H9 (cell line): ENCODE measurements at regions not wholly inside any gene's neighbourhood (a gene's known extent, or its start where the extent isn't known, plus 50 kb on each side); places are given as distances from the start of the nearest gene placed in this dataset.

ENCODE experiments used
- DNase-seq: peaks from one replicate; pipeline ENCODE4 v3.0.0-alpha.2; 2017
- H2AFZ ChIP-seq: one replicate; pipeline ENCODE4 v1.6.1; 2013; ENCODE audit warnings: mild to moderate bottlenecking, low read length, control low read depth, moderate library complexity
- H2AK5ac ChIP-seq: 2 replicates; pipeline ENCODE4 v1.6.1; 2013; ENCODE audit warnings: low read length, control low read depth, mixed read lengths; ENCODE audit not compliant: insufficient read length
- H2BK120ac ChIP-seq: one replicate; pipeline ENCODE4 v1.6.1; 2013; ENCODE audit warnings: low read depth, mild to moderate bottlenecking, low read length, control low read depth, inconsistent platforms; ENCODE audit not compliant: poor library complexity, severe bottlenecking
- H2BK12ac ChIP-seq: 2 replicates; pipeline ENCODE4 v1.6.1; 2013; ENCODE audit warnings: low read length, control low read depth, mixed read lengths, low read depth; ENCODE audit not compliant: insufficient read length
- H2BK15ac ChIP-seq: 2 replicates; pipeline ENCODE4 v1.6.1; 2013; ENCODE audit warnings: low read depth, low read length, control low read depth
- H2BK20ac ChIP-seq: one replicate; pipeline ENCODE4 v1.6.1; 2013; ENCODE audit warnings: low read depth, mild to moderate bottlenecking, low read length, control low read depth, inconsistent platforms; ENCODE audit not compliant: poor library complexity, severe bottlenecking
- H2BK5ac ChIP-seq: 2 replicates; pipeline ENCODE4 v1.6.1; 2013; ENCODE audit warnings: low read length, control low read depth, mixed read lengths; ENCODE audit not compliant: insufficient read length
- H3K14ac ChIP-seq: 2 replicates; pipeline ENCODE4 v1.6.1; 2013; ENCODE audit warnings: low read length, control low read depth; ENCODE audit not compliant: insufficient read depth
- H3K18ac ChIP-seq: 2 replicates; pipeline ENCODE4 v1.6.1; 2013; ENCODE audit warnings: low read depth, mild to moderate bottlenecking, mixed read lengths, low read length, control low read depth; ENCODE audit not compliant: insufficient read length
- H3K23ac ChIP-seq: 2 replicates; pipeline ENCODE4 v1.6.1; 2013; ENCODE audit warnings: low read length, control low read depth, mixed read lengths, low read depth; ENCODE audit not compliant: insufficient read length
- H3K23me2 ChIP-seq: 2 replicates; pipeline ENCODE4 v1.6.1; 2013; ENCODE audit warnings: low read depth, mild to moderate bottlenecking, mixed read lengths, low read length, control low read depth; ENCODE audit not compliant: insufficient read length, poor library complexity, severe bottlenecking
- H3K27ac ChIP-seq: 2 replicates; pipeline ENCODE4 v1.5.1; 2013; ENCODE audit warnings: low read length, control low read depth, mixed read lengths, low read depth; ENCODE audit not compliant: insufficient read length
- H3K27me3 ChIP-seq: 2 replicates; pipeline ENCODE4 v1.6.1; 2013; ENCODE audit warnings: low read length, control low read depth, inconsistent platforms; ENCODE audit not compliant: insufficient read depth
- H3K4ac ChIP-seq: 2 replicates; pipeline ENCODE4 v1.6.1; 2013; ENCODE audit warnings: low read depth, mild to moderate bottlenecking, control low read depth, inconsistent platforms, low read length, moderate library complexity
- H3K4me1 ChIP-seq: 2 replicates; pipeline ENCODE4 v1.6.1; 2013; ENCODE audit warnings: low read length, control low read depth, inconsistent platforms; ENCODE audit not compliant: insufficient read depth
- H3K4me2 ChIP-seq: 2 replicates; pipeline ENCODE4 v1.6.1; 2013; ENCODE audit warnings: low read length, control low read depth, mixed read lengths; ENCODE audit not compliant: insufficient read length, insufficient read depth
- H3K56ac ChIP-seq: 2 replicates; pipeline ENCODE4 v1.6.1; 2013; ENCODE audit warnings: low read depth, mild to moderate bottlenecking, mixed read lengths, low read length, control low read depth; ENCODE audit not compliant: insufficient read length
- H3K79me1 ChIP-seq: 2 replicates; pipeline ENCODE4 v1.6.1; 2013; ENCODE audit warnings: low read depth, mild to moderate bottlenecking, moderate library complexity, low read length, control low read depth, inconsistent platforms; ENCODE audit not compliant: insufficient read depth, poor library complexity, severe bottlenecking
- H3K79me2 ChIP-seq: 2 replicates; pipeline ENCODE4 v1.6.1; 2013; ENCODE audit warnings: low read length, control low read depth, inconsistent platforms; ENCODE audit not compliant: insufficient read depth
- H3K9ac ChIP-seq: 2 replicates; pipeline ENCODE4 v1.6.1; 2013; ENCODE audit warnings: low read length, control low read depth, mixed read lengths; ENCODE audit not compliant: insufficient read length; ENCODE audit errors: extremely low read depth
- H3K9me3 ChIP-seq: one replicate; pipeline ENCODE4 v1.6.1; 2013; ENCODE audit warnings: low read depth, low read length, inconsistent platforms; ENCODE audit not compliant: control insufficient read depth
- H3T11ph ChIP-seq: one replicate; pipeline ENCODE4 v1.6.1; 2013; ENCODE audit warnings: mild to moderate bottlenecking, low read length, control low read depth, inconsistent platforms
- H4K20me1 ChIP-seq: one replicate; pipeline ENCODE4 v1.6.1; 2013; ENCODE audit not compliant: control insufficient read depth, insufficient read length, insufficient read depth
- H4K5ac ChIP-seq: 2 replicates; pipeline ENCODE4 v1.6.1; 2013; ENCODE audit warnings: low read depth, mild to moderate bottlenecking, mixed read lengths, low read length, control low read depth; ENCODE audit not compliant: insufficient read length
- H4K8ac ChIP-seq: replicated peaks from 2 replicates; pipeline ENCODE4 v1.6.1; 2013; ENCODE audit warnings: low read length, control low read depth, mixed read lengths, low read depth; ENCODE audit not compliant: insufficient read length
- H4K91ac ChIP-seq: 2 replicates; pipeline ENCODE4 v1.6.1; 2013; ENCODE audit warnings: low read depth, mild to moderate bottlenecking, moderate library complexity, mixed read lengths, low read length, control low read depth; ENCODE audit not compliant: insufficient read length
- H3K27ac Mint-ChIP-seq, 3 experiments: 2 replicates in 2 of 3; 3 replicates in 1 of 3; pipeline ENCODE4 v1.8.0; 2020 to 2021; ENCODE audit warnings: mixed read lengths in 3 of 3, mild to moderate bottlenecking in 1 of 3, moderate library complexity in 1 of 3
- H3K27me3 Mint-ChIP-seq: 2 replicates; pipeline ENCODE4 v1.8.0; 2021; ENCODE audit warnings: low read depth, mild to moderate bottlenecking, moderate library complexity, mixed read lengths
- H3K36me3 Mint-ChIP-seq, 3 experiments: 2 replicates in 2 of 3; 3 replicates in 1 of 3; pipeline ENCODE4 v1.8.0; 2020 to 2021; ENCODE audit warnings: low read depth in 3 of 3, mixed read lengths in 3 of 3; ENCODE audit not compliant: insufficient read depth in 1 of 3
- H3K4me1 Mint-ChIP-seq, 2 experiments: 2 replicates each; pipeline ENCODE4 v1.8.0; 2020; ENCODE audit warnings: mixed read lengths in 2 of 2
- H3K4me3 Mint-ChIP-seq, 2 experiments: 2 replicates in 1 of 2; 3 replicates in 1 of 2; pipeline ENCODE4 v1.8.0; 2020 to 2021; ENCODE audit warnings: mild to moderate bottlenecking in 2 of 2, mixed read lengths in 2 of 2, moderate library complexity in 1 of 2
- H3K9me3 Mint-ChIP-seq, 2 experiments: 2 replicates in 1 of 2; 3 replicates in 1 of 2; pipeline ENCODE4 v1.8.0; 2020; ENCODE audit warnings: mild to moderate bottlenecking in 2 of 2, mixed read lengths in 2 of 2, moderate library complexity in 1 of 2
- WGBS: extraction: QIAGEN DNeasy Blood & Tissue Kit; methylation state at CpG from one replicate; pipeline ENCODE4 v1.1.7; 2013; ENCODE audit warnings: missing lambda C conversion rate, low lambda C conversion rate, mixed read lengths; ENCODE audit not compliant: insufficient read length; ENCODE audit errors: extremely low coverage; 5-methylcytosine and 5-hydroxymethylcytosine counted together
- TF ChIP-seq, protein P1 (sequence below): fragments of 200-600 bp; sonication (generic); conservative IDR thresholded peaks from 3 replicates; pipeline ENCODE4 v1.8.0; 2021; ENCODE audit warnings: antibody characterized with exemption, mild to moderate bottlenecking

DNA sequence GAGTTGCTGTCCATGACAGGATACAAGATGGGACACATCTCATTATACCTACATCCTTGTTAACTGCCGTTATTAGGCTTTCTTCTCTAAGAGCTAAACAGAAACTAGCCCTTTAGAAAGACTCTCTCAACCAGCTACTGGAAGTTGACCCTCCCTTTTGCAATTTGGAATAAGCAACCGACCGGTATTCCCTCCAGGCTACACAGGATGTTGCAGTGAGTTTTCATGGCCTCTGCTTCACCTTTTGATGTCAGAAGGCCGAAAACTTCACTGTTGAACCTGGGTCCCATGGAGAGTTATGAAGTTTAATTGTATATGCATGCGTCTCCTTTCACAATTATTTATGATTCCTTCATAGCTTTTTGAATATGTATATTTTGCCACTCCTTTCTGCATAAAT is 1042.5 kb upstream of the SPRY2 start:
- no peak overlapping the region for H3K14ac ChIP-seq
- no peaks in the 10 kb centered on the region for H3K79me1 ChIP-seq
- no peak overlapping the region for H2BK12ac ChIP-seq
- no peak overlapping the region for H2BK20ac ChIP-seq
- H2BK15ac ChIP-seq, result no peak overlapping the region
- no peaks in the 10 kb centered on the region for H3K27me3 Mint-ChIP-seq
- no peaks in the 10 kb centered on the region for H3K79me2 ChIP-seq
- no peak overlapping the region for H3K4me3 Mint-ChIP-seq
- H4K5ac ChIP-seq, result no peak overlapping the region
- H3K9me3 ChIP-seq, result no peaks in the 10 kb centered on the region
- no peak overlapping the region for H3K9ac ChIP-seq
- H4K91ac ChIP-seq, result no peak overlapping the region
- no peak overlapping the region for H2AK5ac ChIP-seq
- no peak overlapping the region for H3K27ac Mint-ChIP-seq
- H3T11ph ChIP-seq, result no peak overlapping the region
- H4K20me1 ChIP-seq, result no peaks in the 10 kb centered on the region
- TF ChIP-seq, protein P1, sequence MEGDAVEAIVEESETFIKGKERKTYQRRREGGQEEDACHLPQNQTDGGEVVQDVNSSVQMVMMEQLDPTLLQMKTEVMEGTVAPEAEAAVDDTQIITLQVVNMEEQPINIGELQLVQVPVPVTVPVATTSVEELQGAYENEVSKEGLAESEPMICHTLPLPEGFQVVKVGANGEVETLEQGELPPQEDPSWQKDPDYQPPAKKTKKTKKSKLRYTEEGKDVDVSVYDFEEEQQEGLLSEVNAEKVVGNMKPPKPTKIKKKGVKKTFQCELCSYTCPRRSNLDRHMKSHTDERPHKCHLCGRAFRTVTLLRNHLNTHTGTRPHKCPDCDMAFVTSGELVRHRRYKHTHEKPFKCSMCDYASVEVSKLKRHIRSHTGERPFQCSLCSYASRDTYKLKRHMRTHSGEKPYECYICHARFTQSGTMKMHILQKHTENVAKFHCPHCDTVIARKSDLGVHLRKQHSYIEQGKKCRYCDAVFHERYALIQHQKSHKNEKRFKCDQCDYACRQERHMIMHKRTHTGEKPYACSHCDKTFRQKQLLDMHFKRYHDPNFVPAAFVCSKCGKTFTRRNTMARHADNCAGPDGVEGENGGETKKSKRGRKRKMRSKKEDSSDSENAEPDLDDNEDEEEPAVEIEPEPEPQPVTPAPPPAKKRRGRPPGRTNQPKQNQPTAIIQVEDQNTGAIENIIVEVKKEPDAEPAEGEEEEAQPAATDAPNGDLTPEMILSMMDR, result no peak
- H3K27ac ChIP-seq, result no peak overlapping the region
- WGBS, result no CpG with 5 or more reads among the region's 5 CpGs
- H3K18ac ChIP-seq, result no peak overlapping the region
- no peak overlapping the region for H3K4me2 ChIP-seq
- H3K36me3 Mint-ChIP-seq, result peaks cover 0 to 1% (median 0%) of the 10 kb centered on the region in 3 experiments; a peak in 1 of 7 replicates
- H2AFZ ChIP-seq, result no peak overlapping the region
- no peak overlapping the region for H3K56ac ChIP-seq
- no peak overlapping the region for H2BK120ac ChIP-seq
- DNase-seq, result no peak
- peaks cover 0 to 6% of the 10 kb centered on the region in 2 experiments; a peak in 3 of 5 replicates for H3K9me3 Mint-ChIP-seq
- H3K4ac ChIP-seq, result no peak overlapping the region
- no peak overlapping the region for H4K8ac ChIP-seq
- H3K23me2 ChIP-seq, result no peaks in the 10 kb centered on the region
- no peaks in the 10 kb centered on the region for H3K27me3 ChIP-seq
- peaks cover 4% of the 10 kb centered on the region; the same call in 1 of the 2 replicates for H3K4me1 ChIP-seq
- no peak overlapping the region for H2BK5ac ChIP-seq
- peaks cover 7 to 8% of the 10 kb centered on the region in 2 experiments for H3K4me1 Mint-ChIP-seq
- H3K23ac ChIP-seq, result no peak overlapping the region
